Panc1 (cell line): ENCODE measurements at regions not wholly inside any gene's neighbourhood (a gene's known extent, or its start where the extent isn't known, plus 50 kb on each side); places are given as distances from the start of the nearest gene placed in this dataset.

Experiments
- ATAC-seq: fragments of 200-7000 bp; cut with Tn5 transposase; 2 replicates; pipeline ENCODE4 v1.9.1; 2020; ENCODE audit warnings: mild to moderate bottlenecking, moderate library complexity
- BruUV-seq: library from RNA; stranded (reverse); fragments of 400-500 nt; replicated peaks from 2 replicates; lab custom pipeline; 2021; lab: Mats Ljungman, UMichigan
- CTCF ChIA-PET: fragments of 300-600 bp; sonication (Branson Sonifier 250); formaldehyde crosslinking; loops from one replicate; lab custom pipeline; 2022; ENCODE audit warnings: antibody characterized with exemption; lab: Charles Lee
- POLR2A ChIA-PET: fragments of 300-600 bp; sonication (Branson Sonifier 250); formaldehyde crosslinking; loops from one replicate; lab custom pipeline; 2022; ENCODE audit warnings: antibody characterized with exemption; lab: Charles Lee
- DNase-seq: peaks from one replicate; pipeline ENCODE4 v3.0.0-alpha.2; 2010; ENCODE audit warnings: low read depth, low spot score
- H3K27ac ChIP-seq: 2 replicates; pipeline ENCODE4 v1.5.1; 2011; ENCODE audit warnings: mild to moderate bottlenecking, low read length, inconsistent platforms
- H3K27me3 ChIP-seq: fragments of 200-500 bp; sonication (Bioruptor generic); 2 replicates; pipeline ENCODE4 v1.6.0; 2014; ENCODE audit warnings: low read length, inconsistent platforms; ENCODE audit not compliant: control insufficient read depth, insufficient read depth
- H3K36me3 ChIP-seq: fragments of 200-500 bp; sonication (Bioruptor generic); 2 replicates; pipeline ENCODE4 v1.5.1; 2014; ENCODE audit warnings: inconsistent platforms, mild to moderate bottlenecking, low read length, moderate library complexity; ENCODE audit not compliant: control insufficient read depth, insufficient read depth
- H3K4me1 ChIP-seq: 2 replicates; pipeline ENCODE4 v1.5.1; 2011; ENCODE audit warnings: inconsistent platforms, mild to moderate bottlenecking, low read length, moderate library complexity; ENCODE audit not compliant: control insufficient read depth, insufficient read depth
- H3K4me3 ChIP-seq, 2 experiments: 2 replicates each; pipeline ENCODE4 v1.5.1; 2011 to 2012; ENCODE audit warnings: low read depth in 2 of 2, low read length in 2 of 2, mild to moderate bottlenecking in 2 of 2, inconsistent platforms in 1 of 2, moderate library complexity in 1 of 2
- H3K9me3 ChIP-seq: fragments of 200-500 bp; sonication (Bioruptor generic); 2 replicates; pipeline ENCODE4 v1.5.1; 2014; ENCODE audit warnings: low read depth, mild to moderate bottlenecking, inconsistent platforms, low read length, moderate library complexity; ENCODE audit not compliant: control insufficient read depth, insufficient read depth
- CTCF ChIP-seq: fragments of 450-650 bp; IDR thresholded peaks from 2 replicates; pipeline ENCODE4 v1.5.1; 2017; ENCODE audit warnings: mild to moderate bottlenecking
- POLR2AphosphoS5 ChIP-seq: IDR thresholded peaks from 2 replicates; pipeline ENCODE4 v1.6.1; 2012; ENCODE audit warnings: mild to moderate bottlenecking, low read depth, low read length, moderate library complexity
- REST ChIP-seq, 2 experiments: IDR thresholded peaks; 2 replicates each; pipeline ENCODE4 v1.6.1; 2011 to 2012; ENCODE audit warnings: low read depth in 2 of 2, control low read depth in 1 of 2, low read length in 1 of 2, mild to moderate bottlenecking in 1 of 2, moderate library complexity in 1 of 2; ENCODE audit not compliant: insufficient read depth in 1 of 2
- SIN3A ChIP-seq: IDR thresholded peaks from 2 replicates; pipeline ENCODE4 v1.6.1; 2012; ENCODE audit warnings: low read depth, mild to moderate bottlenecking, low read length, moderate library complexity, borderline replicate concordance; ENCODE audit not compliant: insufficient read depth
- TCF7L2 ChIP-seq: IDR thresholded peaks from 2 replicates; pipeline ENCODE4 v1.6.1; 2011; ENCODE audit warnings: mild to moderate bottlenecking, low read depth, low read length, inconsistent platforms
- in situ Hi-C: cut with HindIII; loops from 2 replicates; pipeline ENCODE4 v1.10.0; 2016; ENCODE audit warnings: low sequenced_read_pairs, low pct_unique_long_range_greater_than_20kb
- intact Hi-C: fragments of 100-400 bp; cut with micrococcal nuclease; formaldehyde crosslinking; loops from one replicate; pipeline ENCODE4 v1.10.0; 2022; ENCODE audit not compliant: unreplicated experiment

- no TSS peak for BruUV-seq
- no peak for ATAC-seq
- Histone ChIP-seq H3K27me3 (peaks cover 30% of the 10 kb centered on the region), H3K4me1 (no peaks in the 10 kb centered on the region), H3K36me3 (no peaks in the 10 kb centered on the region), H3K9me3 (no peaks in the 10 kb centered on the region), H3K27ac (no peak overlapping the region), H3K4me3 (no peak overlapping the region)
- POLR2A ChIA-PET = no interaction called here
- intact Hi-C loops (no loop called here), in situ Hi-C loops (no loop called here)
- DNase-seq = no peak
- TF ChIP-seq REST (IDR thresholded peaks at IDR 0.05; ENCODE audit: insufficient read depth in 1 of 2, low read depth in 2 of 2, low read length in 1 of 2) = no peak
- no peak for TF ChIP-seq CTCF
- TF ChIP-seq SIN3A = no peak
- TF ChIP-seq TCF7L2 = no peak
- TF ChIP-seq POLR2AphosphoS5 = no peak
- CTCF ChIA-PET = no interaction called here
These were observed 68.3 kb upstream of the NFIA start for GRCh38 chr1:61013946-61014667.

- POLR2A ChIA-PET = no interaction called here
- Histone ChIP-seq H3K36me3 (no peaks in the 10 kb centered on the region), H3K27me3 (peaks cover 24% of the 10 kb centered on the region), H3K4me1 (no peaks in the 10 kb centered on the region), H3K4me3 (no peak overlapping the region), H3K9me3 (no peaks in the 10 kb centered on the region), H3K27ac (no peak overlapping the region)
- in situ Hi-C loops (no loop called here), intact Hi-C loops (no loop called here)
- DNase-seq (no peak), ATAC-seq (no peak)
- no peak for TF ChIP-seq REST (IDR thresholded peaks at IDR 0.05; ENCODE audit: insufficient read depth in 1 of 2, low read depth in 2 of 2, low read length in 1 of 2)
- no peak for TF ChIP-seq CTCF
- CTCF ChIA-PET = no interaction called here
- no TSS peak for BruUV-seq
These were observed 69.0 kb upstream of the NFIA start for GRCh38 chr1:61013189-61013945.
